NCI-H2227 treated with DMSO at 0.1 percent for 48 hours (cell line): ENCODE measurements at regions not wholly inside any gene's neighbourhood (a gene's known extent, or its start where the extent isn't known, plus 50 kb on each side); places are given as distances from the start of the nearest gene placed in this dataset.
A peak's percentile ranks its signal among the peaks of the same experiment; 100 is the strongest.

ENCODE experiments used
- DNase-seq: peaks from one replicate; lab custom pipeline; 2025; lab: John Stamatoyannopoulos, UW

DNA sequence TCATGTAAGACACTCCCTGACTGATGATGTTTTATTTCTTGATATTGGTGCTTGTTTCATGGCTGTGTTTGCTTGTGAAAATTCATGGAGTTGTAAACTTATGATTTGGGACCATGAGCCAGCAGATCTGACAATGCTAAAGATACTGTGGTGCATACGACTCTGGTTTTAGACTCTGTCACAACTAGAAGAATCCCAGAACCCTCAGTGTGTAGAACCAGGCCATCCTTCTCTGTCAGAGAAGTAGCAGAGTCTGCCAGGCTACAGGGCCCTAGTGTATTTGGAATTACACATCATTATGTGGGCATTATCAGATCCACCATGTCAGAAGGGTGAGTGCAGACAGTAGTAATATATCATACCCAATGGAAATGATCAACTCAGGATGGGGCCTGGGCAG is 209.8 kb upstream of the POU2AF2 start:
- DNase-seq: no peak

DNA sequence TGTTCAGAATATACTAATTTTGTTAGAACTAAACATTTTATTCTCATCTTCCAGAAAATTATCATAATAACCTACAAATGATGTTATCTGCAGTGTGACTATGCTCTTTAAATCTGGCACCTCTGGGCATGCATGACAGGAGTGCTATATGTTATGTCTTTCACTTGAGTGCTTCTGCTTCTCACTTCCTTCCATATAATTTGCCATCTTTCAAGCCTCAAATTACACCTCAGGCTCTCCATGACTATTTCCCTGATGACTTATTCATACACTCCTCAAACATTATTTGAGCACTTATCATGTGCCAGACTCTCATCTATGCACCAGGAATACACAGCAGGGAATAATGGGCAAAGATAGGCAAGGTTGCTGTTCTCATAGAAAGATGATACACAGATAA is 219.3 kb upstream of the POU2AF2 start:
- DNase-seq: no peak

DNA sequence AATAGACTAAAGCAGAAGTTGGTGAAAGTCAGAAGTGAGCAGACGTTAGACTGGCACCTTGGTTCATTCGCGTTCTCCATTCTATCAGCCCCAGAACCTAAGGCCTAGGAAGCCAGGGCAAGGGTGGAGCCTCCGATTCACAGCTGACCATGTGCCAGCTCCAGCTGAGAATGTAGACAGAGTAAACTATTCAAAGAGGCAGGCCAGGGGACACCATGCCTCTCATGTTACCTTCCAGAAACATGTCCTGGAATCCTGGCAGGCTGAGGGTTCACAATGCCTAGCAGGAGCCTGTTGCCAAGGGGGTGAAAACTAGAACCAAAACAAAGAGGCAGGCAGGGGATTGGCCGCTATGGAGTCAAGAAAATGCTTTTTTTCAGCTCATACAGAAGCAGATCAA is 224.4 kb upstream of the POU2AF2 start:
- no peak for DNase-seq

DNA sequence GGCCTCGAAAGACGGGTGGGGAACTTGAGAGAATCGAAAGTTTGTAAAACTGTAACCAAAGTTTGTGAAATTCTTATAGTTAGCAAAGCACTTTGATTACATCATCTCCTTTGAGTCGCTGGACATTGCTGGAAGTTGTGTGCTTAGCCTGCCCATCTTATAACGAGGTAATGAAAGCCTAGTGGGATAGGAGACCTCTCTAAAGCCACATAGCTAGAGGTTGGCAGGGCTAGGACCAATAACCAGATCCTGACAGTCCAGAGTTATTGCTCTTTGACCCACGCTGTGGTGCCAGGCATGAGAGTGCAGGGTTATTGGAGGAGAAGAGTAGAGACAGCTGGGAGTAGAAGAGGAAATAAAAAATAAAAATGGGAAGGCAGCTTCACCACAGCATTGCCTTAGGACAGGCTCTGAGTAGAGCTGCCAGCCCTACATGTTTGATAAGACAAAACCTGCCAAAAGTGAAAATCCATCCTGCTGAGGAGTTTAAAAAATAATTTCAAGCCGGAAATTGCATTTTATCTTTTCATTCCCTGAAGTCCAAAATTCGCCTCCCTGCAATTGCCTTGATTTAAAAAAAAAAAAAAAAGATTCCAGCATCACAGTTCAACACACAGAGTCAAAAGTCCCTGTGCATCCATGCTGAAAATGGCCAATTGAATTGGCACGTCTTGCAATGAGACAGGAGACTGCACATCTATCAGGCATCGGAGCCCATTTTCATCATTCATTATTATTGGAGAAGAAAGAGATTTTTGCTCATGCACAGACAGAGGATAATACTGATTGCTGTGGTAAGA is 225.5 kb upstream of the POU2AF2 start:
- DNase-seq: no peak

DNA sequence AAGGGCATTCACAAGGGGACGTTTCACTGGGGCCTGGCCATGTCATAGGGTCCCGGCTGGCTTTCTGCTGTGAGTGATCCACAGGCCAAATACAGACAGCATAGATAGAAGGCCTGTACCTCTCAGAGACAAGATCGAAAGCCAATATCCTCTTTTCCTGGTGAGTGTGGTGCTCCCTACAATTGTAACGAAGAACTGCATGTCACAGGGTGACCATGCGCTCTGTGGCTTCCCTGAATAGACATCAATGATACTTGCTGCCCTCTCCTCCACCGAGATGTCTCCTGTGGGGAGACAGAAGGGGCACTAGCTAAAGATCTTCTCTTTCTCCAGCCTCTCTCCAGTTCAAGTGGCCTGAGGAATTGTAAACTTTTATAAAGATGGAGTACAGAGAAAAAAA is 226.1 kb upstream of the POU2AF2 start:
- no peak for DNase-seq

DNA sequence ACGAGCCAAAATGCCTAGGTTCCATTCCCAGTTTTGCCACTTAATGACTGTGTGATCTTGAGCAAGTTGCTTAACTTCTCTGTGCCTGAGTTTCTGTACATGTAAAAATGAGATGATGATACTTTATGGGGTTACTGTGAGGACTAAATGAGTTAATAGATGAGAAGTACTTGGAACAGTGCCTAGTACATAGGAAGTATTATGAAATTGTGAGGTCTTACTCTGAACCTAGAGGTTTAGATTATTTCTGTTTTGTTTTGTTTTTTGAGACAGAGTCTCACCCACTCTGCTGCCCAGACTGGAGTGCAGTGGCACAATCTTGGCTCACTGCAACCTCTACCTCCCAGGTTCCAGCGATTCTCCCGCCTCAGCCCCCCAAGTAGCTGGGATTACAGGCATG is 227.0 kb upstream of the POU2AF2 start:
- DNase-seq: no peak

DNA sequence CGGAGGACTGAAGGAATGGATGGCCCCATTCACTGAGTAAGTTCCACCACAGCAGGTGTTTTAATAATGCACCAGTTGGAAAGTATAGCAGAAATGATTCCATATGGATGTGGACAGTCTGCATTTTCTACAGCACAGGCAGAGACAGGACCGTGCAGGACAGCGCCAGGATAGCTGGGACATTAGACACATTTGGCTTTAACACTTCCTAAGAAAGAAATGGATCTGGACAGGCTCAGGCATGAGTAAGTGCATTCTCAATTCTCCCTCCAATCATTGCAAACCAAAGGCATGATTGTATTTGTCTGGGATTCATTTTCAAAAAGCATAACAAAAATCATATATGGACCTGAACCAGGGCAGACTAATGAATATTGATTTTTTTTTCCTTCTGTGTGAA is 233.0 kb upstream of the POU2AF2 start:
- no peak for DNase-seq

DNA sequence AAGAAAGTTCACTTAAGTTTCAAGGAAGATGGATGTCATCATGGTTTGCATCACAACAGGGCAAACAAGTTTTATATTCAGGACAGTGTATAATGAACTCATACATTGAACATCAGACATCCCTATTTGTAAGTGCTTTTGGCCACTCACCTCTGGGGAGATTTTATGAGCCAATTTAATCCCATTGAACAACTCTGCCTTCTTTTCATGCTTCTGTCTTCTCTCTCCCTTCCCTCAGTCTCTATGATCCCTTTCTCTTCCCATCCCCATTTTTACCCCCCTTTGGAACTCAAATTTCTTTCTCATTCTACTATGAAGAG is 234.3 kb upstream of the POU2AF2 start:
- no peak for DNase-seq

DNA sequence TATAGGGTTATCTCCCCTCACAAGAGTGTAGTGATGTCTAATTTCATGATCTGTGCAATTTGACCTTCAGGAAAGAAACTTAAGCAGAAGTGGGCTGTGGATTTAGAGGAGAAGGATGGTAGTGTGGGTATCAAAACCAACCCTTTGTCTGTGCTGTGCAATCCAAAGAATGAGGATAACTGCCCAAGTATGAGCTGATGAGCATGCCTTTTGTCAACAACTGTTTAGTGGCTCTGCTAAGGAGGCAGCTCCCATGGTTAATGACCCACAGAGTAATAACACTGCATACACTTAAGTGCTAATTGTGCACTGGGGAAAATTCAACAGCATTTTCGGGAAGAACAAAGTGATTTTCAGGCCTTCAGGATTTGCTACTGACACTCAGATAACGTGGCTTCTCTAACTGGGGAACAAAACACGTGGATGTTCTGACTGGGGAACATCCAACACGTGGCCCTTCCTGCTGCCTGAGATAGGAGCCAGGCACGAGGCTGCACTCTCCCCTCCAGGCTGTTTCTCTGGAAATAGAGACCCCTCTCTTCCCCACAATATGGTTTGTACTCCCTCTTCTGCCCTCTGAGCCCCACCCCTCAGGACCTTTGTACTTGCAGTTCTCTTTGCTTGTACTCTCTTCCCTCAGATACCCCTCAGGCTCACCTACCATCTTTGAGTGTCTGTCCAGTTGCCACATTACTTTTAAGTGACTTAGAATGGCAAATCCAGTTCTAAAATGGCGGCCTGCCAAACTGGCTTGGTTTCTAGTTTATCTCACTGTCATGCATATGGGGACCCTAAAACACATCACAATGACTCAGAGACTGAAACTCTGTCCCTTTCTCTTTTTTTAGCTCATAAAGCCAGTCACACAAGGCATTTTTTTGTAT is 234.9 kb upstream of the POU2AF2 start:
- no peak for DNase-seq

DNA sequence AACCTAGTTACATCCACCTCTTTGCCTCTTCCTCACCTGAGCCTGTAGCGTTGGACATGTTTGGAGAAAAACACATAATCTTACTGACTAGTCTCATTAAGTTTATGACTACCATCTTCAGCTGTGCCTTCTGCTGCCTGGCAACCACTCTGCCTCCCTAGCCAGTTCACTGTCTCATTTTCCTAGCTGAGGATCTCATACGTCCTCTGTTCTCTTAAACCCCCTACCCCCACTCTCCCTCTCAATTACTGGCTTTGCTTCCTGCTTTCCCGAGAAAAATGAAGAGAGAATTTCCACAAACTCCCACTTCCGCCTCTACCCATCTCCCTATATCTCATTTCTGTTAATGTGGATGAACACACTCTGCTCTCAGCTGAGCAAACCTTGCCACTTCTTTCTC is 239.3 kb upstream of the POU2AF2 start:
- peak; percentile 8 for DNase-seq

DNA sequence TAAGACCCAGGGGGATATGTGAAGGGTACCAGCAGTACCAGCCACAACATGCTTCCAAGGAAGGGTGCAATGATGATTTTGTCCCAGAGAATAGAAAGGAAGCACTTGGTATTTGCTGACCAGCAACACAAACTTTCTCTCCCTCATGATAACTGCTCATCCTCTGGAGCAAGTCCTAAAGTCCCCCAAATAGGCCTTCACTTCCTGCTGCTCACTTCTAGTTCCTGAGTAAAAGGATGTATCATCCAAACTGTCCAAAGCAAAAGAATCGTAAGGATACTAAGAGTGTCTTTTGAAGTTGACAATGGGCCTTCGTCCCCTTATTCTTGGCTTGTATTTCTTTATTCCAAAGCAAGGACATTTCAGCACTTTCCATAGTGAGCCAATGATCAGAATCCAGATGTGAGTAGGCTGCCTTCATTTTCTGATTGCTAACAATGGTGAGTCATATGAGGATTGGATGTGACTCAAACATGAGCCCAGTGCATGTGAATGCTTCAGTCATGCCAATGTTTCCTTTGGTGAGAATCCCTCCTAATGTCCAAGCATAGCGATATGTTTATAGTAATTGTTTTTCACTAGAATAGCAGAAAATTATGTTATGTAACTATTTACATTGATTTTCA is 243.4 kb upstream of the POU2AF2 start:
- no peak for DNase-seq

DNA sequence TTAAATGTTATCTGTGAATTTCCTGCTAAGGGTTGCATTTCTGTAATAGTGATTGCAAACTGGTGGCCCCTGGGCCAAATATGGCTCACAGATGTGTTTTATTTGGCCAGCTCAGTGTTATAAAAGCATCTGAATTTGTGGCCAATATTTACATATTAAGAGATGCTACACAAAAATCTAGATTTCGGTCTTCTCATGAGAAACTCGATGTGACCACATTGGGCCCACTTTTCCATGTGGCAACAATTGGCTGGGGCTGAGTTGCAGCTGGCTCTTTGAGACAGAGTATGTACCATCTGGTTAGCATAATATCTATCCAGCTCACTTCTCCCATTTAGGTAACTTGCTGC is 244.5 kb upstream of the POU2AF2 start:
- no peak for DNase-seq

DNA sequence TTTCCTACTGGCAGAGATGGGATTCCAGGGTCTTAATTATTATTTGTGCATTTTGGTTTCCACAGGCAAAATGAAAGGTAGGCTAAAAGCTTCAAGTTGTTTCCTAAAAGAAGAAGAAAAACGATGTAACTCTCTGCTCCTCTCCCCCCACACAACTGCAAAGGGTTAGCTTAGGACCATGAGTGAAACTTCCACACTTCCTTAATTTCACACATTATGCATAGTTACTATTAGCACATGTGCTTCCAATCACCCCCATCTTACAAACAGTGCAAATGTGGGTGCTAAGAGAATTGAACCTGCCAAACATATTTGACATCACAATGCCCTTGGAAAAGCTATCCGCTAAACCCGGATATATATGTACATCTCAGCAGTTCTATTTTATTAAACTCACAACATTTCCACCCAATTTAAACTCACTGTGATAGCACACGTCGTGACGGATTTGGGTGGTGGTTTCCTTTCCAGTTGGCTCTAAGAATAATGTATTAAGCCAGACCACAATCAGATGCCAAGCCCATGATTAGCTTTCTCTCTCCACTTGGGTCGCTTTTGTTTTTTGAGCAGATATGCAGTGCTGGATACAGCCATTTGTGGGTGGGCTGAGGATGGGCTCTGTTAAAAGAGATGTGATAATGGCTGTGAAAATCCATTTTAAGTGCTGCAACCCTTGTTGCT is 245.0 kb upstream of the POU2AF2 start:
- DNase-seq: no peak

DNA sequence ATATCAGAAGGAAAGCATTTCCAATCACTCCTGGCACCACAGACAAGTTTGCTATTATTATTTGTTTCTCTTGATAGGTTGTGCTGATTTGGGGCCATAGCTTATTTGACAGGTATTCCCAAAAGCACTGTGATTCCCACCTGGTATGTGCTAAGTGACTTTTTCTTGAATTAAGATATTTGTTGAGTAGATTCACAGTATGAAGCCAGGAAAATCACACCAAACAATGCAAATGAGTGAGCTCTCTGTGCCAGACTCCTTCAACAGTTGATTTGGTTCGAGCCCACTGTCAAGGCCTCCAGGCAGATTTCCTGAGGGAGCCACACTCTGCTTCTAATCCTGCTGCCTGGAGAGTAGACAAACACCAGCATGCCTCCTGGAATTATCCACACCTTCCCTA is 253.0 kb upstream of the POU2AF2 start:
- no peak for DNase-seq

DNA sequence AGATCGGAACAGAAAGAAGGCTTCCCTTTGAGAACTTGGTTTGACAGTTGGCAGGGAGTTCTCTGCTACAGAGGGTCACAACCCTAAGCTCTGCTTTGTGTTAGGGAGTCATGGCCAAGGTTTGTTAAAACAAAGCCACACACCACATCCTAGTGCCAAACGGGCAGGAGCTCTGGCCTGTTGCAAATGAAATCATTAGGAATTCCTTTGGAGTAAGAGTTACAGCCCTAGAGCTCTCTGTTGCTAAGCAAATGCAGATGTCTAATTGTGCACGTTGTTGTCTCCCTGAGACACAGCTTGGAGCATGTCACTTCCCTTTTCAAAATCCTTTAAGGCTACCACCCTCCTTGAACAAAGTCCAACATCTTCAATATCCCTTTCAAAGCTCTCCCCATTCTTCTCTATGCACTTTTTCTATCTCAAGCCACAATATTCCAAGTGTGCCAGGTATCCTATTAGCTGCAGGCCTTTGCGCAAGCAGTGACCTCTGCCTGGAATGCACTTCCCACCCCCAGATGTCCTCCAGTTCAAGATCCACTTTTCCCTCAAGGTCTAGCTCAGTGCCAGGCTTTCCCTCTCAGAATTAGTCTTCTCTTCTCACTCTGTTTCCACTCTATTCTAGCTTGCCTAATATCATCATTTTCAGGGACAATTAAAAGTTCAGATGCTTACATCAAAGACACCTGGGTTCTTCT is 253.7 kb upstream of the POU2AF2 start:
- no peak for DNase-seq

DNA sequence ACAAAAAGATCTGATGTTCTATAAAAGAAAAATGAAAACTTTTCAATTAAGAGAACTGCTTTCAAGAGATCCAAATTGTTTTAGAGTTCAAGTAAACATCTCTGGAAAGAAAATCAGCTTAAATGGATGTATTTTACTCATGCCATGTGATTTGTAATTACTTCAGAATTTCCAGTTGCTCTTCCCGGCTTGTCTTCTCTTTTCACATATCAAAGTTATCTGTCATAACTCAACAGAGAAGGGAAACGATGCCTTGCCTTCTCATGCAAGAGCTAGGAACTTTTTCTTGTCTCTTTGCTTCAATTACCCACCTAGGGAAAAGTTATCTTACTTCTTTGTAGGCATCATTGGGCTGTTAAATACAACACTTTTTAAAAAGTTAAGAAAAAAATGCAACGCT is 255.2 kb upstream of the POU2AF2 start:
- no peak for DNase-seq

DNA sequence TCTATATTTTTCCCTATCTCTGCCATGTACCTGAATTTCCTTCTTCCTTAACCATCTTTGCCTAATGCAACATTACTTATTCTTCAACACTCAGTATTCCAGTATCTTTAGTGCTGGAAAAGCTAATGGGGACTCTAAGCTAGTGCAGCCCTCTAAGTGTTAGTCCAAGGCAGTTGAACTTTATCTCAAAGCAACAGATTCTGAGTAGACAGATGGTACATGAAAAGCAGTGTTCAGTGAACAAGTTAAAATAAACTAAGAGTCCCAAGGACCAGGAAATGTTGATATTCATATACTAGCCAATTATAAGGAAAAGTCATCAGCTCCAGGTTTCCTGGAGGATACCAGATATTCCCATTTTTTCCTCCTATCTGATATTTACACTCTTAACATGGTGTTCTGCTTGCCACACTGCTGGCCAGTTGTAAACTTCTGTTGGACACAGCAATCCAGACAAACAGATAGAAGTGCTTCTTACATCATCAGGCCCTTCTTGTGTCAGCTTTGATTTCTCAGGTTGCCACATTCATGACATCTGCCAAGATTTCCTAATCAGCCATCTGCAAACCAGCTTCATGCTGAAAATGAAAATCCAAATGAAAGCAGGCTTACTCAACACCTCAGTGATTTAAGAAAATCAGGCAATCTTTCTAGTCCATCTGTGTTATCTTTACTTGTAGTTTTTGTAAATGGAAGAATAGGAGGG is 255.9 kb upstream of the POU2AF2 start:
- DNase-seq: no peak

DNA sequence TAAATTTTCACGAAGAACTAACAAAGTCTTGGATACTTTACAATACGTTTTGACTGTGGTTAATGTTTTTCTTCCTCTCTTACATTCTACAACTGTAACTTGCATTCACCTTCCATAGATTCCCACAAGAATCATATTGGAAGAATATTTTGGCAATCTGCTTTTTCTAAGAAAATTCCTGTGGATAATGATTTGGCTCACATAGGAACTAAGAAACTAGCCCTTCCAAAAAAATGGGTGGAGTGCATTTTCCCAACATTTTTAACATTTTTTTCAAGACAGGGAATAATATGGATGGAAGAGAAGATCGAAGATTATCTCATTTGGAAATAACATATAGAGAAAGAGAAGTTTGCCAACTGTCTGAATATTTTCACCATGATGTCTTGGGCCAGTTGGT is 256.9 kb upstream of the POU2AF2 start:
- DNase-seq: no peak

DNA sequence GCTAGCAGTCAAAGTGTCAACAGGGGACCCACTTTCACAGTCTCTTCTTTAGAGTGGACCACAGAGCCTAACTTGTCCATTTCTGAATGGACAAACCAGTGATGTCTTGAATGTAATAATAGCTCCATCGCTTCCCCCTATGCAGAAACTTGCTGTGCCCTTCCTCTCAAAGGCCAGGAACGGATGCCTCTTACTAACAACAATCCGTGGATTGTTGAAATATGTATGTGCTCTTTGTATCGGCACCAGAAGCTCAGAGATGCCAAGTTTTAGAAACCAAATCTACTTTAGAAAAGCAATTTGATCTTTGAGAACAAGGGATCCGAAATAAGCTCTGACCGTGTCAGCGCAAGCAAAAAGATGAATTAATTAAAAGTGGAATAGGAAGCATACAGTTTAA is 259.5 kb upstream of the POU2AF2 start:
- no peak for DNase-seq

DNA sequence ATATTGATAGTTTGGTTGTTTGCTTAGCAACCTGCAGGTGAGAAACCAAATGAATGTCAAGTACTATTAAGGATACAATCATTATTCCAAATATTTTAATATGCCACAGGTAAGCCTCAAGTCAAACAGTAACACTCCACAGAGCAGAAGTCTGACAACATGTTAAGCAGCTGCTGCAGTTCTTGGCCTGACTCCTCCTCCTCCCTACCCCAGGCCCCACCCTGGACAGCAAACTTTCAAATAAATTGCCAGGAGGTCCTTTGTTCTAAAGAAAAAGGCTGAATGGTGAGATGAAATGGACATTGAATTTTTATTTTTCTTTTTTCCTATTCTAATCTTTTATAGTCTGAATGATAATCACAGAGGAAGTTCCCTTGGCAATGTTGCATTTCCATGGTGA is 260.0 kb upstream of the POU2AF2 start:
- DNase-seq: no peak

DNA sequence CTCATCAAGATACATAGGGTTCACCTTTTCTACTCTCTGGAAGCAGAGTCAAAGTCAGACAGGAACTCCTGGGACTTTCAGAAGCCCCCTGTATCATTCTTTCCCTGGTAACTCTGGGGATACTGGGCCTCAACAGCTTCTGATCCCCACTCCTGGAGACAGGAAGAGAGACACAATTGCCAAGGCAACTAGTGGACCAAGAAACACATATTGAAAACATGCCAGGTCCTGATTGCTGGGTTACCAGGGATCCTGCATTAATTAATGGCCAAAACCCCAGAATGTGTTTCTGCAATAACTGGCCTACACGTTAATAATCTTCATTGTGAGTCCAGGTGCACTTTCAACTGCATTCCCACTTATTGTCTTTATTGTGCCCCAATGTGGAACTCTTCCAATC is 260.8 kb upstream of the POU2AF2 start:
- DNase-seq: no peak
